WI38 (cell line): ENCODE measurements at regions not wholly inside any gene's neighbourhood (a gene's known extent, or its start where the extent isn't known, plus 50 kb on each side); places are given as distances from the start of the nearest gene placed in this dataset.
A peak's percentile ranks its signal among the peaks of the same experiment; 100 is the strongest.

Source experiments
- H3K4me3 ChIP-seq: 2 replicates; pipeline ENCODE4 v1.5.1; 2011; ENCODE audit warnings: low read depth, mild to moderate bottlenecking, control low read depth, low read length
- CTCF ChIP-seq: IDR thresholded peaks from 2 replicates; pipeline ENCODE4 v1.5.1; 2012; ENCODE audit warnings: low read depth, mild to moderate bottlenecking, control low read depth, low read length

- TF ChIP-seq CTCF, result no peak
- no peak overlapping the region for H3K4me3 ChIP-seq
Observed at GRCh38 chr10:31607481-31607880, 288.5 kb downstream of the ZEB1 start.

GRCh38 chr10:31606841-31607240 lies 287.8 kb downstream of the ZEB1 start:
- TF ChIP-seq CTCF, result no peak
- H3K4me3 ChIP-seq, result no peak overlapping the region

GRCh38 chr10:31605861-31606525 lies 287.0 kb downstream of the ZEB1 start:
- H3K4me3 ChIP-seq, result no peak overlapping the region
- no peak for TF ChIP-seq CTCF

- H3K4me3 ChIP-seq, result no peak overlapping the region
- no peak for TF ChIP-seq CTCF
Observed at GRCh38 chr10:31605426-31605825, 286.4 kb downstream of the ZEB1 start.

- no peak for TF ChIP-seq CTCF
- H3K4me3 ChIP-seq, result no peak overlapping the region
Observed at GRCh38 chr10:31604646-31605170, 285.7 kb downstream of the ZEB1 start.

GRCh38 chr10:31604096-31604495 lies 285.1 kb downstream of the ZEB1 start:
- TF ChIP-seq CTCF, result no peak

GRCh38 chr10:31603235-31604087 lies 284.4 kb downstream of the ZEB1 start:
- TF ChIP-seq CTCF, result no peak
- H3K4me3 ChIP-seq, result peak overlapping the region; percentile 73

More at GRCh38 chr10:31604096-31604495, 285.1 kb downstream of the ZEB1 start:
- no peak overlapping the region; the same call in 1 of the 2 replicates for H3K4me3 ChIP-seq
